Inflammatory macrophage (primary cell): ENCODE measurements at regions not wholly inside any gene's neighbourhood (a gene's known extent, or its start where the extent isn't known, plus 50 kb on each side); places are given as distances from the start of the nearest gene placed in this dataset.
"Not testable (repeated sequence)": the region's sequence is repeated elsewhere in the genome, so short reads cannot be mapped to it uniquely, and the experiment has no call there.

Experiments used
- DNase-seq, 2 donors: peaks; one replicate each; pipeline ENCODE4 v3.0.0-alpha.2; 2020 to 2022

DNA sequence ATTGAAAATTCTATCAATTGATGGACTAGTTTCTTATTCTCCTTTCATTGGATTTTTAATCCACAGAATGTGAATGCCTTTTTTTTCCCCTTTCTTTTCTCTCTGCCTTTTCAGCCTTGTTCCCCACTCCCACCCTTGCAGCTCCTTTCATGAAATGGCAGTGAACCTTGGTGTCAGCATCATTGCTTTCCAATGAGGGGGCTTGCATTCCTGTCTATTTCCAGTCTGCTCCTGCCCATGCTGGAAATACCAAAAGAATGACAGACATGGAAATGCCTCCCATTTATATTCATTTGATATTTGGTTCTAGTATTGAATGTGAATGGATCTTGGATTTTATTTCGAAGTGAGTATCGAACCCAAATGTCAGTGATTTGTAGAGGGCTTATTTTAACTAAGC lies 162.7 kb upstream of the SGCD start:
- no peak for DNase-seq

DNA sequence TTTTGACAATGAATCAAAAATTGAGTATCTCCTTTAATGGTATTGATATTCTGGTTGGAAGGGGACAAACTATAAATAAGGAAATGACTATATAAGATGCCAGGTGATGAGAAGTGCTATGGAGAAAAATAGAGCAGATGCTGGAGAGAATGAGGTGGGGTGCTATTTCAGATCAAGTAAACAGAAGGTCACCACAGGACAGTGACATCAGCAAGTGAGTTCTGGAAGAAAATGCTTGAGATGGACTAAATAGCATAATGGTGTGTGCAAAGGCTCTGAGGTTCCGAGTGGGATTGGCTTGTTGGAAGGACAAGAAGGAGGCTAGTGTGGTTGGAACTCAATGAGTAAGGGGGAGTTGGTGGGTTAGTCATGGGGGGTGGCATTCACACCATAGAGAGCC lies 157.5 kb upstream of the SGCD start:
- DNase-seq: no peak

DNA sequence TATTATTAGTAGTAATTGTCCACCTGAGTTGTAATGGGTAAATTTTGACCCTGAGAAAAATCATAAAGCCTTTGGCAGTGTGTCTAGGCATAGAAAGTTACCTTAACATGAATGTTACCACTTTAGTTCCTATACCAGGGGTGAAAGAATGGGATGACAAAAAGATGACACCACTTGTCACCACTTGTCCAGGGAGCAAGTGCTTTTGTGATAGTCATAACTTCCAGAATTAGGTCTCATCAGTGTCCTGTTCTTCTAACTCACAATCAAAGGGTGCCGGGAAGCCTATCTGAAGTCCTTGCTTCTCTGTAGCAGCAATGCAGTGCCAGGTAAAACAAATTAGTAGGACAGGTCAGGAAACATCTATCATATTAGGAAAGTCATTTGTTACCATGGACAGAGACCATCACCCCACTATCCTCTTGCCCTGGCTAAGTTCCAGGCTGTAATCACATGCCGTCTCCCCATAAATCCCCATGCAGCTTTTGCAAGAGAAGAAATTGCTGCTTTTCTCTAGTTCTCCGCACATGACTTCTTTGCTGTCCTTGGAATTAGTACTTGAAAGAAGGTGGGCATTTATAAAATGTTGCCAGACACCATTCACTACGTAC lies 156.5 kb upstream of the SGCD start:
- no peak for DNase-seq

DNA sequence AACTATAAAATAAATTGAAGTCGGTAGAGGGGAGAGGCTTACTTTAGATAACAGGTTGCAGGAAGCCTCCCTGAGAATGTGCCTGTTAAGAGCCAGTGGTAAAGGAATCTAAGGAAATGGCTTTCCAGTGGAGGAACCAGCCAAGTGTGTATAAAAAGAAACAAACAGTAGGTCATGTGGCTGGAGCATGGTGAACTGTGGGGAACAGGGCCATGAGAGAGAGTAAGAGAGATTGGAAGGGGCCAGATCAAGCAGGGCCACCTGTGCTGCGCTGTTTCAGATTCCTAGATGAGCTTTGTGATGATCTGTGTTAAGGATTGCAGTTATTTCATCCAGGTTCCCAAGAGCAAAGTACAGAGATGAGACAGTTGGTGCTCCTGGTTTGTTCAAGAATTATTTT lies 152.7 kb upstream of the SGCD start:
- DNase-seq: no peak

DNA sequence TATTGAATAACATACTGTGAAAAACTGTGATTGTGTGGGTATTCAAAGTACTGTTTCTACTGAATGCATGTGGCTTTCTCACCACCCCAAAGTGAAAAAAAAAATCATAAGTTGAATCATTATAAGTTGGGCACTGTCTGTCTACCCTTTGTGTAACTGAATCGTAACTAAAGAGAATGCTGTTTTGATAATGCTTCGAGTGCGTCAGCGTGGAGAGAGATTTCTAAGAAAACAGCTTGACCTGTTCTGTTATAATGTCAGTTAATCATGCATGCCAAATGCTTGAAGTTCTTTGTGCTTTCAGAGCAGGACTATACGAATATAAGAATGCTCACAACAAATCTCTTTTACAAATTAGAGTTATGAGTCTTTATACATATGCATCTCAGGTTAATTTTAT lies 148.8 kb upstream of the SGCD start:
- no peak for DNase-seq

DNA sequence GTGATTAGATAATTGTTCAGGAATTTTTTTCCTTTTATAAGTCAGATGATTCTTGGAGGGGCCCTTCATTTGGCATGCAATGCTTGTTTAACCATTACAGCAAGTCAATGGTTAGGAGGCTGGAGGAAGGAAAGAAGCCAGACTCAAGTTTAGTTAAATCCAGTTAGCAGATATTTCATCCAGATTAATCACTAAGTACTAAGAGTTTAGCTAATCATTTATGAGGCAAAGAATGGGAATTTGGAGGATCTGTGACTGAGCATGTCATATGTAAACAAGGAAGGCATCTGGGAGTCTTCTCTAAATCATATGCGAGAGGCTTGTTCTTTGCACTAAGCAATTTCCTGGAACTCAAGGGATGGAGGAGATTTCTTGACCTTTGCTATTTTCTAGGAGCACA lies 145.3 kb upstream of the SGCD start:
- DNase-seq: no peak

DNA sequence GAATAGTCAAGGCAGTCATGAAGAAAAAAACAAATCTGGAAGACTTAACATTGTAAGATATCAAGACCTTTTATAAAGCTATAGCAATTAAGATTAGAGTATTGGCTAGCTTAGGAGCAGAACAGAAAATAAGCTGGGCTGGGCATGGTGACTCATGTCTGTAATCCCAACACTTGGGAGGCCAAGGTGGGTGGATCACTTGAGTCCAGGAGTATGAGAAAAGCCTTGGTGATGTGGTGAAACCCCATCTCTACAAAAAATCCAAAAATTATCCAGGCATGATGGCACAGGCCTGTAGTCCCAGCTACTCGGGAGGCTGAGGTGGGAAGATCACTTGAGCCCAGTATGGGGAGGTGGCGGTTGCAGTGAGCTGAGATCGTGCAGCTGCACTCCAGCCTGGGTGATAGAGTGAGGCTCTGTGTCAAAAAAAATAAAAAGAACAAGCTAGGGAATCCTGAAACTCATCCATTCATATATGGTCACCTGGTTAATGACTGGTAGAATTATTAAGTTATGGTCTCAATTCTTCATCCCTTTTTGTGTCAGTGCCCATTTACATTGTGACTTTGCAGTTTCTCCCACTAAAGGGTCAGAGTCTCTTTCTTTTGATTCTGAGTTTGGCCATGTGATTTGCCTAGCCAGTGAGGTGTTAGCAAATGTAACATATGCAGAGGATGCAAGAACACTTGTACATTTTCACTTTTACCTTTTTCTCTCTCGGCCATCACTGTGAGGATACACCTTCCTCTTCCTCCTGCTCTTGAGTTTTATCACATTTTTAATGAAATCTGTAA lies 144.6 kb upstream of the SGCD start:
- DNase-seq: no peak

DNA sequence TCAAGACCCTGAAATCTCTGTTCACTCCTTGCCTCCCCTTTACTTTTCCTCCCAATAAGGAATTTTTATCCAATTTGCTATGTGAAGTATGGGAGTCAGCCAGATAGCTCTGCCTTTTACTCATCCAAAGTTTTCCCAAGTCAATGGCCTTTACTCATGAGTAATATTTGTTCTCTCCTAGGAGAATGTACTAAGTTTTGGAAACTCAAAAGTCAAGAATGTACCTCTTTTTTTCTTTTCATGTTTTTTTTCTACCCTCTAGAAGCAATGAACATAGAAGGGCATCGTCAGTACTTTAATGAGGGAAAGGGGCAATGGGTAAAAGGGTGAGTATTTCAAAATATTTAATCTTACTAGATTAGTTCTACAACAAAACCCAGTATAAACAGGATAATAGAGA lies 140.2 kb upstream of the SGCD start:
- DNase-seq: no peak

DNA sequence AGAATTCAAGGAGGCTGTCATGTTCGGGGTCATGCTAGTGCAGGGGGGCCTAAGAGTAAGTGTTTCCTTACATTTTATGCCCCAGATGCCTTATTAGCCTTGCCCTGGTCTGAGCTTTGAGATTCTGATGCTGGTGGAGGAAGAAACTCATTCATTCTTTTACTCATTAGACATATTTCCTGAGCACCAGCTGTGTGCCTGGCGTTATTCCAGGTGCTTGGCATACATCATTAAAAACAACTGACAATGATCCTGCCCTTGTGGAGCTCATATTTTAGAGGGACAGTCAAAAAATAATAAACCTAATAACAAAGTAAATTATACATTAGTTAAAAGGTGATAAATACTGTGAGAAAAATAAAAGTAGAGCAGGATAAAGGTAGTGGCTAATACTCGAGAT lies 138.9 kb upstream of the SGCD start:
- DNase-seq: no peak

DNA sequence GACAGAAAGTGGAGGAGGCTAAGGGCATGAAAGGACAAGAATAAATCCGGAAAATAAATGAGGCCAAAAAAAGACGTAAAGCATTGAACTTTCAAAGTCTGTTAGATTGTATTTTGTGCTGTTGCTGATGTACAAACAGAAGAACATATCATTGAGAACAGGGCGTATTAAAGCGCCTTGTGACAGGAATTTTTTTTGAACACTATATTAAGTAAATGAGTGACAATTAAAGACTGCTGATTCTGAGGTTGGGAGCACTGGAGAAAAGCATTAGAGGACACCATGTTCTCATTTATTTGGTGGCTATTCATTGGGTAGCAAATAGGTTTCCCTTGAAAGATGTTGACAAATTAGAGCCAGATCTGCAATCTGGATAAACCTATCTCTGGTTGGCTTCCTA lies 137.3 kb upstream of the SGCD start:
- no peak for DNase-seq

DNA sequence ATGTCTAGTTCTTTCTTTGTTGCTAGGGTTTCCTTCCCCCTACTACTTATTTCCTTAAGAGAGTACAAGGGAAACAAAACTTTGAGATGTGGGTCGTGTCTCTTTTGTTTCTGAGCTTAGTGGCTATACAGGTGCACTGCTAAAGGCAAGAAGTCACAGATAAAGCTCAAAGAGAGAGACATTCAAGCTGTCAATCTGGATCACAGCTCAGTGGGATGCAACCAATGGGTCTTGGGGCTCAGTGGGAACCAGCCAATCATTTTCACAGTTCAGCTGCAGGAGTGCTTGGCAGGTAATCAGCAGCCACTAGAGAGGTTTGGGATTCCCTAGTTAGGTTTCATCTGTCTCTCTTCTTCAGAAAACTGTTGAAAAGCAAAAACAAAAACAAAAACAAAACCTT lies 135.4 kb upstream of the SGCD start:
- DNase-seq: no peak

DNA sequence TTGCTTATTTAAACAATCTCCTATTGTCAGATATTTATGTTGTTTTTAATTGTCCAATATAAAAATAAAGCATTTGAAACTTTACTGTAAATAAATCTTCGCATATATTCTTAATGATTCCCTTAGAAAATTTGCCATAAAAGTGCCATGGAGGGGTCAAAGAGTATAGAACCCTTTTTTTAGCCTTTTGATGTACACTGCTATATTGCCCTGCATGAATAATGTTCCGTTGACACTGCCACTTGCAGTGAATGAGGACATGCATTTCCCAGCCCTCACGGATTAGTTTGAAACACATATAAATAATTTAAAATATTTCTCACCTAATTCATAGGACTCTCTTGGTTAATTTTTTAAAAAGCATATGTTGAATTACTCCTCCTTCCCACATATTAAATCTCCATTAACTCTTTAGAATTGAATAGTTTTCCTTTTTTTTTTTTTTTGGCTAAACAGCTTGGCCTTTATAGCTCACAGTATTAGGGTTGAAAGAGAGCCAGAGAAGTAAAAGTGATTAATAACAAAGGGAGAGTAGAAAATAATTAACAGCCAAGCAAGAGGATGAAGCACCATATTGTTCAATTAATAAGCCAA lies 129.8 kb upstream of the SGCD start:
- DNase-seq: no peak

DNA sequence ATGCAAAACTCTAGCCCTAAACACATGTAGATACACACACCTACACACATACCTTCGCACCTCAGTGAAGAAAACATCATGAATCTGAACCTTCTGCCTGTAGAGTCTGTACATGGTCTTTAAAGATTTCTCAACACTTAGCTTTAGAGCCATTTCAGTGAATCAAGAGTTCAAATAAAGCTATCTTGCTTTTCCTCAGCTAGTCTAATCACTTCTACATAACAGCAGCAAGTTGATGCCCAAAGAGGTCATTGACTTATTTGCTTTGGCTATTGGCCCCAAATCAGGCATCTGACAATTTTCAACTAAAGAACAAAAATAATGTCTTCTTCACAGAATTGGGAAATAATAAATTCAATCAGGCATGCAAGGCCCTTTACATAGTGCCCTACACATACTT lies 127.9 kb upstream of the SGCD start:
- DNase-seq: no peak

DNA sequence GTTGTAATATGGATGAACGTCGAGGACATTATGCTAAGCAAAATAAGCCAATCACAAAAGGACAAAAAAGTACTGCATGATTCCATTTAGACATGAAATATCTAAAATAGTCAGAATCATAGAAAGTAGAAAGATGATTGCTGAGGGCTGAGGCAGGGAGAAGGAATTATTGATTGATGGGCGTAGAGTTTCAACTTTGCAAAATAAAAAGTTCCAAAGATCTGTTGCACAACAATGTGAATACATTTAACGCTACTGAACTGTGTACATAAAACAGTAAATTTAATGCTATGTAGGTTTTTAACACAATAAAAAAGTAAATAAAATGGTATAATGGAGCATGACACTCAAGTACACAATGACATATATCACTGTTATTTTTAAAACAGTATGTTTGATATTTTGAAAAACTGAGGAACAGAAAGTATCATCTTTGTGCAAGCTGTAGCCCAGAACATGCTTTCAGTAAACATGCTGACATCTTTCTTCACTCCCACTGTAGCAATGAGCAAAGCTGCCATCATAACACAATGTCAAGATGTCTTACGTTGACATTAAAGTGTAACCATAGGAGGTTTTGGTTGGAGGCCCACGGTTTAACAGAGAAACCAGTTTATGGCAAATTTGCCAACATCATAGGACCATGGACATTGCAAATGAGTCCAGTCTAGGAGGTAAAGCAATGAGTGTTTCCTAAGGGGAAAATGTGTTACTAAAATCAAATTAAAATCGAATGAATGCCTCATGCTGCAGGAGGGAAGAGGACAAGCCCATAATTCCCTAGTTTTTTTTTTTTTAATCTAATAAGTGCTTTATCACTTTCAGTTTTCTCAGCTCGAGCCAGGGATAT lies 125.8 kb upstream of the SGCD start:
- DNase-seq: no peak

DNA sequence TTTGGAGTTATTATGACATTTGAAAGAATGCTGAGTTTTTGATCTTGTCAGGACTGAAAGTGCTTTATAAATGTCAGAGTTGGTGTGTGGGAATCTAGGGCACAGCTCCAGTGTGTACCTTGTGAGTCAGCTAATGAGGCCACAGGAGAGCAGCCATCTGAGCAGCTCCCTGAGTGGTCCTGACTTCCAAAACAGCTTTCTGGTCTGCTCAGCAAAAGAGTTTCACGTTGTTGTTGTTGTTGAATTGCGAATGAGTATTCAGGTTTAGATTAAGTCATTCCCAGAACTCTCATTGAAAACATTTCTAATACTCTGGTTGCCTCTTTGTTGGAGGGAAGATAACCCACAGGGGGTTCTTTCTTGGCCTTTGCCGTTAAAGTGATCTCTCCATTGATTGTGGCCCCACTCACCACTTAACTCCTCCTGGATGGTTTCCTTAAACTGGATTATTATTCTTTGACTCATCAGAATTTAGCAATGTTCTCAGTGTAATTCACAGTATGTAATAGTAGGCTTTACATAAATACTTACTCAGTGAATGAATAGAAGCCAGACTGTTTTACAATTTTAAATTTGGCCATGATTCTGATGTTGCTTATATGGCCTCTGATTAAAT lies 125.1 kb upstream of the SGCD start:
- DNase-seq: no peak

DNA sequence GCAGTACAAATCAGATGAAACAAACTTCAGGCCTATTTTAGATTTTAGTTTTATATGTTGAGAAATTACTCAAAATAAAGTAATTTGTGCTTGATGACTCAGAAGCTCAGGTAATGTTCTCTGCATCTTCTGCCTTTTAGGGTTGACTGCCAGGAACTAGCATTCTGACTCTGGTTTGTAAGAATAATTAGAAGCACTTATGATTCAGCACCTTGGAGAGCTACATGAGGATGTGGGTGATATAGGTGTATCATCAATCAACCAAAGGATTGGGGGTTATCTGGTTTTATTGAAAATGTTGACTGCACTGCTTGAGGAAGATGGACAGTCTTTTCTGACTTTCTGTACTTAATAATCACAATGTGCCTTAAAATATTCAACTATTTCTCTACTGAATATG lies 118.7 kb upstream of the SGCD start:
- DNase-seq: no peak

DNA sequence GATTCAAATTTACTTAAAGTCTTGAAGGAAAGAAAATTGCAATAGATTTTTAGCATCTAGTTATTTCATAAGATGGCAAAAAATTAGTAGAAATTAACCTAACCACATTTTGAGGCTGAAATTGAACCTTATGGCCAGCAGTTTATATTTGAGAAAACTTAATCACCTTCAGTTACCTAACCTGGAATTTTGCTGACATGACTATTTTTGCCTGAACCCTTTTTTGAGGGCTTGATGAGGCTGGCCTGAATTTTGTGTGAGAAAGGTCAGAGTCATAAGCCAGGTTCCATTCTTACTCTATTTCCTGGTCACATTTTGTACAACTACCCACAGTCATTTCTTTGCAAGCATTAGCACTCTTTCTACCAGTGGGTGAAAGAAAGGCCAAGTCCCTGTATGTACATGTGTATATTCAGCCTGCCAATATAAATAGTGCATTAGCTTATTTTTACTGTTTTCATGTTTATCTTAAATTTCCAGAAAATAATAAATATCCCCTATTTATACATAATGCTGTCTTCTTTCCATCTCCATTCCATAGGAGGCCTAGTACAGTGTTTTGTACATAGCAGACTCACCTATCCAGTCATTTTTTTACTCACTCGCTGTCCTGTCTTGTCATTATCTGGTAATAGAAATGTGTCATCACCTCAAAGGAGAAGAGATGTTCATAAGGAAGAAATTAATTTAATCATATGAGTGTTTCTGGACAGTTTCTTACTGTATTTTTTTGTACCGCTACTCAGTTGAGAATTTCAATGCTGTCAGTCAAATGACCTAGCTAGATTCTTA lies 108.4 kb upstream of the SGCD start:
- DNase-seq: no peak

DNA sequence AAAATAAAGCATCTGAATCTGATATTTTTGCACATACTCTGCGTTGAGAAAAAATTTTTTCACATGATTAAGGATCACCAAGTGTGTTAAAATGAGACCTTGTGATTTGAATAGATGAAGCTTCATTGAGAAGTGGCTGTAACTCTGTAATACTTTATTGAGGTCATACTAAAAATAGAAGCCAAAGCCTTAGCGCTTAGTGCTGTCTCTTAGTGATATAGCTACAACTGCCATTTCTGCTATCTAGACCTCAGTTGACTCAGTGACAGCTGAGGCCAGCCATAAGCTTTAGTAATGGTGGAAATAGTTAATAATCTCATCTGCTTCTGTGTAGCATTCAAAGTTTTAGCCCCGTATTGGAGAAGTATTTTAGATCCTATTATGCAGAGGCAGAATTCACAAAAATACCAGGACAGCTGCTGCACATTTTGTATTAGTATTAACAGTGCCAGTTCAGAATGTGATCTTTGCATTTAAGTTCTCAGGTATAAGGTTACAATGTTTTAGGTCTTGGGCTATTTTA lies 107.4 kb upstream of the SGCD start:
- no peak for DNase-seq

DNA sequence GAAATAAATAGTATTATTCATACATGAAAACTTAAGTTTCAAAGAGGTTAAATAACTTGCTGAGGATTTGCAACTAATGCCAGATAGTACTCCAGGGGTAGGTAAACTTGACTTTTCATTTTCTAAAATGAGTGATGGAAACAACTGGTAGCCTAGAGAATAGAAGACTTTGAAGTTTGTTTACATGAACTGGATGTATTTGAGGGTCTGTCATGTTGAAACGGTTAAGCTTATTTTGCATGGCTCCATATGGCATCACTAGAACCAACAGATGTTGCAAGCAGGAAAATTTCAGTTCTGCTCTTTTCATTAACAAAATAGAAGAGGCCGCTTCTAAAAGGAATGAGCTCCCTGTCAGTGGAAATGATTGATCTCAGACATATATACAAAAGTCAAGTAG lies 105.1 kb upstream of the SGCD start:
- DNase-seq: no peak

DNA sequence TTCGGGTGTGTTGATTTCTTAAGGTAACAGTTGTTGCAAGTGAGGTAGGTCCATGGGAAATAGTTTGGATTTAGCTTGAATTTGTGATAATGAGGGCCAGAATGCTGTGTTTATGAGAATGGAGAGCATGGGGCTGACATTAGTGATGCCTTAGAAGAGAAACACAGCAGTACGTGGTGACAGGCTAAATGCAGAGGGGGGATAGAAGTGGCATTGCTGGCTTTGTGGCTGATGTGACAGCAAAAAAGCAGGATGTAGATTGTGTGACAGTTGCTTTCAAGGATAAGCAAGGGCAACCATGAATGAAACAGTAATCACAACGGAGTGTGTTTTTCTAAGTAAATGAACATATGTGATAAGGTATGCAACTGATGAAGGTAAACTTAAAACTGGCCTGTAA lies 103.4 kb upstream of the SGCD start:
- no peak for DNase-seq

DNA sequence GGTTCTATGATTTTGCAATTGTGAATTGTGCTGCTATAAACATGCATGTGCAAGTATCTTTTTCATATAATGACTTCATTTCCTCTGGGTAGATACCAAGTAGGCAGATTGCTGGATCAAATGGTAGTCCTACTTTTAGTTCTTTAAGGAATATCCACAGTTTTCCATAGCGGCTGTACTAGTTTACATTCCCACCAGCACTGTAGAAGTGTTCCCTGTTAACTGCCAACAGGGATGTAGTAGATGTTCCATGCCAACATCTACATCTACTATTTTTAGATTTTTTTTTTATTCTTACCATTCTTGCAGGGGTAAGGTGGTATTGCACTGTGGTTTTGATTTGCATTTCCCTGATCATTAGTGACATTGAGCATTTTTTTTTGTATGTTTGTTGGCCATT lies 100.5 kb upstream of the SGCD start:
- not testable (repeated sequence) for DNase-seq

DNA sequence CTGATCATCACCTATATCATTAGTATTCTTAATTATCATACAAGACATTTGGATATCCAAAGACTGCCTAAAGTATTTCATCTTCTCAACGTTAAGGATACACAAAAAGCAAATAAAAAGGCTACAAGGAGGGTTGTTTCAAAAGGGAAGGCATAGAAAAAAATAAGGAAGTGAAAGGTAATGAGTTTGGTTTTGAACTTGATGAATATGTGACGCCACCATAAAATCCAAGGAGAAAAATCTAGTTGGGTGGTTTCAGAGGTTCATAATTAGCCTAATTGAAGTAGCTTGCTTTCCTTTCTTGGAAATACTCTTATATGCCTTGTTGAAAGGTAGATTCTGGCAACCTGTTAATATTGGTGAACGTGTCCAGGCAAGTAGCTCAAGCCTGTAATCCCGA lies 96.1 kb upstream of the SGCD start:
- no peak for DNase-seq
